ENCODE measurements at regions not wholly inside any gene's neighbourhood (a gene's known extent, or its start where the extent isn't known, plus 50 kb on each side); places are given as distances from the start of the nearest gene placed in this dataset.

DNA sequence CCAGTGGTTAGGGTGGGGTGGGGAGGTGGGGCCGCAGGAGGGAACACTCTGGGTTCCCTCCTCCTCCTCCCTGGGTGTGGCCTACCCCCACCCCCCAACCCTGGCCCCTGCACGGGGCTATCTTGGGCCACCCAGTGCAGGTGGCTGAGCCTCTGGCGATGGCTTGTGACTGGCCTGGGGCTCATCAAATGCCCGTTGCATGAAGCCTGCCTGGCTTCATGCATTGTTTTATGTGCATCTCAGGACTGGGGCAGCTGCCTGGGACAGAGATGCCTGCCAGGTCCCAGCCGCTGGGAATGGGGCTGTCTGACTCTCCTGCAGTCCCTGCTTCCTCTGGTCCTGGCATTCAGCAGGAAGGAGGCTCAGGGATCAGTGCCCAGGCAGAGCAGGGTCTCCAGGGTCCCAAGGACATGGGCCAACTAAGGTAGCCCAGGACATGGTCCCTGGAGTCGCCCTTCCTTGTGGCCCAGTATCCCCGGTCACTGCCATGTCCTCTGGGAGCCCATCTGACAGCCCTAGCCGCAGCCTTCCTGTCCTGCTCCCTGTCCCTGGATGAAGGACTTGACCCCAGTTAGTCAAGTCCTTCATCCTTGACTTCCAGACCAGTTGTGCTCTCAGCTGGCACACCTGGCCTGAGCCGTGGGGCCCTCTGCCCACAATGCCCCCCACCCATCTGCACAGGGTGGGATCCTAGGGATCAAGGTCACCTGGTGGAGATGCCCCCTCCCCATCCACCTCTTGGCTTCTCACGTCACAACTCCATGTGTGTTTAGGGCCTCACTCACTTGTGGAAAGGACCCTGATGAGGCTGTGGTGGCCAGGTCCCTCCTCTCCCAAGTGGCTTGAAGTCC lies 112.1 kb upstream of the FGF3 start:
- no peak for DNase-seq (ENCODE audit: low spot score)

DNA sequence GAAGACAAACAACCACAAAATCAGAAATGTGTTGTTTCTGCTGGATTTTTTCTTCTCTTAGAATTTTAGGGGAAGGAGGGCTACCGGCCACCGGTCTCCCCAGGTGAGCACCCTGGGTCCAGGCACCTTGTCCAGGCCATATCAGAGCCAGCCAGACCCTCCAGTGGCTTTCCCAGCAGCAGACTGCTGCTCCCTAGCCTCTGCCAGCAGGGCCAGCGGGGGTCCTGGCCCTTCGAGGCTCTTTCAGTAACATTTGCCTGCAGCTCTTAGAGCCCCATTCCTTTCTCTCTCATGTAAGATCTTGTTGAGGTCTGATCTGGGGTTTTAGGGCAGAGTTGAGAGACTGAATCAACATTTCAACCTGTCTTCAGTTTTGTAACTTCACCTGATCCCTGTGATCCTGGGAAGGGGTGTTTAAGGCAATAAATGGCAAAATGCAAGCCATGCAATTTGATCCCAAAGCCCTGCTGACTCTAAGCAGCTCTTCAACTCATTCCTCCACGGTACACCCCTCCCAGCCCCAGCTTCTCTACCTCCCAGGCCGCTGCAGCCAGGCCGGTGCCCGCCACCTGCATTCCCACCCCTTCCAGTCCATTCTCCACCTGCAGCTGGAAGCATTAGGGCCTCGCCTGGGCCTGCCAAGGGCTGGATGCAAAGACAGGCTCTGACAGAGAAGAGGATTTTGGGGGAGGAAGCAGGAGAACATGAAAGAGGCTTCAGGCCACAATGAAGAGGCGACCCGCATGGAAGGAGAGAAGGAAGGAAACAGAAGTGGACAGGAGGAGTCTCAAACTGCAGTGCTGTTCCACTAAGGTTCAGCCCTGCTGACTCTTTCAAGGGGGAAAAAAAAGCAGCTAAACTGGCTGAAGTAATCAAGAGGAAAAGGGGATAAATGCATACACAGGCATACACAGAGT lies 113.0 kb upstream of the FGF3 start:
- no peak for DNase-seq (ENCODE audit: low spot score)

DNA sequence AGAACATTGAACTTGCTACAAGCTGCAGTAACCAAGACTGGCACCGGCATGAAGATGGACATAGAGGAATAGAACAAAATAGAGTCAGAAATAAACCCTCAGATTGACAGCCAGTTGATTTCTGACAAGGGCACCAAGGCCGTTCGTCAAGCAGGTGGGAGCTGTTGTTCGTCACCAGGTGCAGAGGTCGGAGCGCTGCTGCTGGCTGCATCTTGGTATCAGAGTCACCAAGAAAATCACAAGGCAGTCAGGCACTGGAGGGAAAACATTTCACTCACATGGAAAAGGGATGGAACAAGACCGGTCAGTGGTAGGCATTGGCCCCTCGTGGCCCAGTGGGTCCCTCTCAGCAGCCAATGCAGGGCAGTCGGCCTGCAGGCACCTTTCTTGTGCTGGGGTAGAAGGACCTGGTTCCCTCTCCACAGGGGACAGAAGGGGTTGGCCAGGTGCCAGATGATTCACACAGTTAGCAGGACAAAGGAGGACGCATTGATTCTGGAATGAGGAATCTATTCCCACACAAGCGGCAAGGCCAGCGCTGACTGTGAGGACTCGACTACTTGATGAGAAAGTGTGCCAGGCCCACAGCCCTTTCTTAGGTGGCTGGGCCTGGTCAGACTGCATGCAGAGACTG lies 115.8 kb upstream of the FGF3 start:
- no peak for DNase-seq (ENCODE audit: low spot score)

DNA sequence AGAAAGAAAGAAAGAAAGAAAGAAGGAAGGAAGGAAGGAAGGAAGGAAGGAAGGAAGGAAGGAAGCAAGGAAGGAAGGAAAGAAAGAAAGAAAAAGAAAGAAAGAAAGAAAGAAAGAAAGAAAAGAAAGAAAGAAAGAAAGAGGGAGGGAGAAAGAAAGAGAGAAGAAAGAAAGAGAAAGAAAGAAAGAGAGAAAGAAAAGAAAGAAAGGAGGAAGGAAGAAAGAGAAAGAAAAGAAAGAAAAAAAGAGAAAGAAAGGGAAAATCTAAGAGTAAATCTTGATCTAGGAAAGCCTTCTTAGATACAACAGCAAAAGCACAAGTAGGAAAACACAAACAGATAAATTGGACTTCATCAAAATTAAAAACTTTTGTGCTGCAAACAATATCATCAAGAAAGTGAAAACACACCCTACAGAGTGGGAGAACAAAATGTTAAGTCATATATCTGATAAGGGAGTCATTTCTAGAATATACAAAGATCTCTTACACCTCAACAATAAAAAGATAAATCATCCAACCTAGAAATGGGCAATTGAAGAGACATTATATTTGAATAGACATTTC lies 116.8 kb upstream of the FGF3 start:
- no peak for DNase-seq (ENCODE audit: low spot score)

DNA sequence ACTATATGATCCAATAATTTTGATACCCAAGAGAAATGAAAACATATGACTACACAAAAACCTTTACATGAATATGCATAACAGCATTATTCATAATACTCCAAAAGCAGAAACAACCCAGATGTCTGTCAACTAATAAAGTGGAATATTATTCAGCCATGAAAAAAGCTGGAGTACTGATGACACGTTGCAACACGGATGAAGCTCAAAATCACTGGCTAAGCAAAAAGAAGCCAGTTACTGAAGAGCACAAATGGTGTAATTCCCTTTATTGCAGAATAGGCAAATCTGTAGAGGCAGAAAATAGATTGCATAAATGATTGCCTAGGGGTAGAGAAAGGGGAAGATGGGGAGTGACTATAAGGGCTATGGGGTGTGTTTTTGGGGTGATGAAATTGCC lies 117.6 kb upstream of the FGF3 start:
- no peak for DNase-seq (ENCODE audit: low spot score)

DNA sequence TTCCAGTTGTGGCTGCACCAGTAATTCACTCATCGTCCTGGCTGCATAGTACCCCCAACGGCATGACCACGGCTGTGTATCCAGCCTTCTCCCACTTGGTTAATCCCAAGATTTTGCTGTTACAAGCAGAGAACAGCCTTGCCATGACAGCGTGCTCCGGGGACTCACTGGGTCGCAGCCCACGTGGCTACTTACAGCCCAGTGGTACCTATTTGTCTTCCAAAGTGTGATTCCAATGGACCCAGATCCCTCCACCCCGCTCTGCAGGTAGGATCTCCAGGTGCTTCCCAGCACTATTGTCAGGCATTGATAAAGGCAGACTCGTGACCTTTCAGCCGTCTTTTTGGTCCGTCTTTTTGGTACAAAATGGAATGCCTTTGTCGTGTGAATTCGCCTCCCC lies 119.0 kb upstream of the FGF3 start:
- no peak for DNase-seq (ENCODE audit: low spot score)

DNA sequence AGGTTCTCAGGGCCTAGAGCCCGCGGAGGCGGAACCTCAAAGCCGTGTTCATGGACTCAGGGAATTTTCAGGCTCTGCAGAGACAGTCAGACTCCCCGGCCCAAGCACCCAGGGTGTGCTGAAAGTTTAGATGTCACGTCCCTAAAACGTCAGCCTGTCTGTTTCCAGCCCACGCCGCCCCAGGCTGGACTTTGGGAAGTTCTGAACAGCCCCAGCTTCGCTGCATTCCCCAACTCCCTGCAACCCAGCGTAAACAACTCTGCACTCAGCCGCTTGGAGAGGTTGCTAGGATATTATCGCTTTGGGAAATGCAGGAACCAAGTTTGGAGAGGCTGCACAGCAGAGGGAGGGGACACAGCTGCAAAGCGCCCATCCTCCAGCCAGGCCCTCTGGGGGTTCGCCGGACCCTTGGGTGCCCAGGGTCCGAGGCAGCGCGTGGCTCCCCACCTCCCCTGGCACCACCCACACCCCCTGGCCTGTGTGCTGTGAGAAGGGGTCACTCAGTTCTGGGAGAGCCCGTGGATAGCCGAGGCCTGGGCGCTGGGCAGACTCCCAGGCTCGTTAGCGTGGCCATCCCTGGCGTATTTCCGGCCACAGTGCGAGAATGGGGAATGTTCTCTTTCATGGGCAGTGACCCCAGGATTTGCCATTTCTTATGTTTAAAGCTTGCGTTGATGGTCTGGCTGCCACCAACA lies 120.5 kb upstream of the FGF3 start:
- DNase-seq (ENCODE audit: low spot score) = peak; percentile 98

DNA sequence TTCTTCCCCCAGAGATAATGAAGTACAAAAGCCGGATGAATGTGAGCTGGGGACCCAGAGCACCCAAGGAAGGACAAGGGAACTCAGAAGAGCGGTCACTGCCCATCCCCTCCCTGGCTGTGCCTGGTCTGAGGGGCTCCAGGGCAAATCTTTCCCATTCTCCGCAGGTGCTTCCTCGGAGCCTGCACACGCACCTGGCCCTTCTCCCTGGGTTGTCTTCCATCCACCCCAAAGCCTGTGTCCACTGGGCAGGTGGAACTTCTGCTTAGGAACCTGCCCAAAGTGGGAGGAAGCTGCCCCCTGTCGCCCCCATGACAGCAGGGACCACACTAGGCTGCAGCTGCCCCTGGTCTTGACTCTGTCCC lies 121.0 kb upstream of the FGF3 start:
- no peak for DNase-seq (ENCODE audit: low spot score)

DNA sequence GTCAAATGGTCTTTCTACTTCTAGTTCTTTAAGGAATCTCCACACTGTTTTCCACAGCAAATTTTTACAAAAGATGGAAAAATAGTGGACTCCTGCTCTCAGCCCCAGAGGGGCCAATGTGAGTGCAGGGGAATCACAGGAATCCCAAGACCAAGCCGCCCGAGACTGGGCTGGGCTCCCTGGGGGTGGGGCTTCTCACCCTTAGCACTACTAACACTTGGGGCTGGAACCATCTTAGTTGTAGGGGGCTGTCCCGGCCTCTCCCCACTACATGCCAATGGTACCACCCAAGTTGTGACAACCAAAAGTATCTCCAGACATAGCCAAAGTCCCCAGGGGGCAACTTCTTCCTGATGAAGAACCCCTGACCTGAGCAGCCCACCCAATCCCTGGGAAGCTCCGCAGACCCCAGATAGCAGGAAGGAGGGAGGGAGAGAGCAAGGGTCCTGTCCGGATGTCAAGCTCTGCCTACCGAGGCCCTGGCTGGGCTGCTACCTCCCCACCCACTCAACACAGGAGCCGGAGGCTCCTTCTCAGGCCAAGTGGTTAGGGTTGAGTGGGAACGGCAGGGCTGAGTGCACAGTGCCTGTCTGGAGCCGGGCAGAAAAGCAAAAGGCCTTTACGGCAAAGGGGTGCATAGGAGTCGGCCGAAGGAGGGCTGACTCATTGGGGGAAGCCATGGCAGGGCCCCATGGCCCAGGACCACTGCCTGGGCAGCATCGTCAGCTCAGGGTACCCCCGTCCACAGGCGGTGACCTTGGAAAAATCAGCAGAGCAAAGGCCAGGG lies 122.5 kb upstream of the FGF3 start:
- no peak for DNase-seq (ENCODE audit: low spot score)

DNA sequence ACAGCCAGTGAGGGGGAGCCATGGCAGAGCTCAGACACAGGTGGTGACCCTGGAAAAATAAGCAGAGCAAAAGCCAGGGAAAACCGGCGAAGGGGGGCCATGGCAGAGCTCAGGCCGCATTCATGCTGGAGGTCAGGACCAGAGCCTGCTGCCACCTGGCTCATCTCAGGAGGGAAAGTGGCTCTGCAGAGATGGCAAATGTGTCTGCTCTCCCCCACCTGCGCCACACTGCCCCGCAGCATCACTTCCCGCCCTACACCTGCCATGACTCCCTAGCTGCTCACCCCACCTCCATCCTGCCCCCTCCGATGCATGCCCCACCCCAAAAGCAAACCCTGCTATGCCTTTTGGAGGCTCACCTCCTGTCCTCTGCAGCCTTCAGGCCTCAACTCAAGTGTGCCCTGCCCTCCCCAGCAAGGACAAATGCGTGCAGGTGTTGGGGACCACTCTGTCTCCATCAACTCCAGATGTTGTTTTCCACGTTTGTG lies 123.2 kb upstream of the FGF3 start:
- no peak for DNase-seq (ENCODE audit: low spot score)

DNA sequence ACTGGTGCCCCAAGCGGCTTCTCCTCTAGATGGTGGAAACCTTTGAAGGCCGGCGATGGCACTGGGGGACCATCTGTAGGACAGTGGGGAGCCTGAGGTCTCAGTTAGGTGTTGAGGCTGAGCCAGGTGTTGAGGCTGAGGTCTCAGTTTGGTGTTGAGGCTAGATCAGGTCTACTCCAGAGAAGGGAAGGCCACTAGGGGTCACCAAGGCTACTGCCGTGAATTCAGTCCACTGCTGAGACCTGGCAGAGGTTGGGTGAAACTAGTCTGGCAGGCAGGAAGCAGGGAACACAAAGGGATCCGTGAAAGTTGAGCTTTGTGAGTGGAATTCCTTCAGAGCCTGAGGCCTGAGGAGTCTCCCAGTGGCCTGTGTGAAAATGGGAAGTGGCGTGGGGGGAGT lies 123.8 kb upstream of the FGF3 start:
- DNase-seq (ENCODE audit: low spot score) = no peak

DNA sequence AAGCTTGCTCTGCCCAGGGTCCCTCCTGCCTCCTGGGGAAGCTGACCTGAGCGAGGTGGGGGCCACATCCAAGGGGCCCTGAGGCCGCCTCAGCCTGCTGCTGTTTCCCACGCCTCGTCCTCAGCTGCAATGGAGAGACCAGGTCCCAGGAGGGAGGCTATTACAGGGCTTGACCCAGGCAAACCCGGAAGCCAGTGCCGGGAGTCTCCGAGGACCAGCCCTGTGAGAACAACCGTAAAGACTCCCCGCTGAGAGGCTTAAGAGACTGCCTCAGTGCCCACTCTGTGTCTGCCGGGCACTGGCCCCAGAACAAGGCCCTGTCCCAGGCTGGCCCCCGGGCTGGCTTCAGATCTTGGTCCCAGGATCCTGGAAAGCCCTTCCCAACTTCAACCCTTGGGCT lies 124.3 kb upstream of the FGF3 start:
- DNase-seq (ENCODE audit: low spot score) = no peak

DNA sequence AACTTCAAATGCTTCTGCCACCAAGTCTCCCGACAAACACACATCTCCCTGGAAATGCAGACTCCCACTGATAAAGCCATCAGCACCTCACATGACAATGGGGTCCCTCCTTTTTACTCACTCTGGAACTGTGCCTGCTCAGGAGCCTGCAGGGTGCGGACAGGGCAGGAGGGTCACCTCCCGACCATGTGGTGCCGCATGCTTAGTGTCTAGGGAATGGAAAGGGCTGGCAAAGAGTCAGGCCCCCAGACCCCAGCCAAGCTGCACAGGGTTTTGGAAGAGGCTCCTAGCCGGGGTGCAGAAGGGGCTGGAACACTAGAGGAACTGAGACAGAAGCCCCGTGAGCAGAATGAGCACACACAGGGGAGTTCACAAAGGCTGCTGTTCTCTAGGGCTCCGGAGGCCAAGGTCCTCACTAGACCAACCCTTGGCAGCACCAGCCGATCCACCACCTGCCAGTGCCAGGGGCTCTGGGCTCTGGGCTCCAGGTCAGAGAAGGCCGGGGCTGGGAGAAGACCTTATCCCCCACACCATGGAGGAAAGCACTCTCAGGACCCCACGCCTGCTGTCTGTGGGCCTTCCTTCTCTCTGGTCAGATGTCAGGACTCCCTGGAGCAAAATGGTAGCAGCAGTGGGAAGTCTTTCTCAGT lies 125.1 kb upstream of the FGF3 start:
- no peak for DNase-seq (ENCODE audit: low spot score)

DNA sequence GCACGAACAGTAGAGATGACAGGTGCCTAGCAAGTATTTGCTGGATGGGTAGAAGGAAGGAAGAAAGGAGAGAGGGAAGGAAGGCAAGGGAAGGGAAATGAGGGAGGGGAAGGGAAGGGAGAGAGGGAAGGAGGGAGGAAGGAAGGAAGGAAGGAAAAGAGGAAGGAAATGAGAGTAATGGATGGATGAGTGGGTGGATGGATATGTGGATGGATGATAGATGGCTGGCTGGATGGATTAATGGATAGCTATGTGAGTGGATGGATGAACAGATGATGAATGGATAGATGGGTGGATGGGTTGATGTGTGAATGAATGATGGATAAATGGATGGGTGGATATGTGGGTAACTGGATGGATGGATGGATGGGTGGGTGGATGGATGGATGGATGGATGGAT lies 125.9 kb upstream of the FGF3 start:
- no peak for DNase-seq (ENCODE audit: low spot score)

DNA sequence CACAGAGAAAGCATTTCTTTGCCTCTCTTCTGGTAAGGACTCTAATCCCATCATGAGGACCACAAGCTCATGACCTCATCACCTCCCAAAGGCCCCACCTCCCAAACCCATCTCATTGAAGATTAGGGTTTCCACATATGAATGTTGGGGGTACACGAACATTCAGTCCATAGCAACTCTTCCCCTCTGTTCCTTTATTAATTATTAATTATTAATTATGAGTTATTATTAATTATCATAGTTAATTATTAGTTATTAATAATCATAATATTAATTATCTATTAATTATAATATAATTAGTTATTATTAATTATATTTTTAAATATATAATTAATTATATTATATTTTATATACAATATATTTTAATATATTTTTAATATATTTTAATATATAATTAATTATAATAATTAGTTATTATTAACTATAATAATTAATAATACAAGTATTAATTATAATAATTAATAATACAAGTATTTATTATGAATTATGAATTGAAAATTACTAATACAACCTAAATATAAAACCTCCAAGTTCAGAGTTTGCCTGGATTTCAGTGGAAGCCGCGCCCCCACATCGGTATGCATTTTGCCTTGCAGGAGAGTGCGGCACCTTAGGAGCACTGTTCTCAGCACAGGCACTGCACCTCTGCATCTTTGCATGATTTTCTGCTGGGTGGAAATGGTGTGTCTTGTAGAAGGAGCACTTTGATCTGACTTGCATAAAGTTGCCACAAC lies 128.0 kb upstream of the FGF3 start:
- no peak for DNase-seq (ENCODE audit: low spot score)

DNA sequence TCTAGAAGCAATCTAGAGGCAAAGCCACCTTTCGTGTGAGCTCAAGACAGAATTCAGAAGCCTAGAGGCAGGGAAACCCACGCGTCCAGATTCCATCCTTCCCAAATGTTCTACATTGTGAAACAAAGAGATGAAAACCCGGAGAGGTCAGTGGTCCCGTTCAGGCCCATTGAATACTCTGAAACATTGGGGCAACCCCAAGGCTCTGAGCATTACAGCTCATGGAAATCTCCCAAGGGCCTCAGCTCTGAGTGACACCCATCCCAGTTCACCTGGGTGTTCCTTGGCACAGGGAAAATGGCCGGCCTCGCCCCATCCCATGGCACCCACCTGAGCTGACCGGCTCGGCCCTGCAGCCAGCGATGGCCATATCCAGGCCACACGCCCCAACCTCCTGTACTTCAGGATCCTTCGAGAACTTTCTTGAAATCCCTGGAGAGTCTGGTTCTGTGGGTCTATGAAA lies 128.6 kb upstream of the FGF3 start:
- DNase-seq (ENCODE audit: low spot score) = no peak

DNA sequence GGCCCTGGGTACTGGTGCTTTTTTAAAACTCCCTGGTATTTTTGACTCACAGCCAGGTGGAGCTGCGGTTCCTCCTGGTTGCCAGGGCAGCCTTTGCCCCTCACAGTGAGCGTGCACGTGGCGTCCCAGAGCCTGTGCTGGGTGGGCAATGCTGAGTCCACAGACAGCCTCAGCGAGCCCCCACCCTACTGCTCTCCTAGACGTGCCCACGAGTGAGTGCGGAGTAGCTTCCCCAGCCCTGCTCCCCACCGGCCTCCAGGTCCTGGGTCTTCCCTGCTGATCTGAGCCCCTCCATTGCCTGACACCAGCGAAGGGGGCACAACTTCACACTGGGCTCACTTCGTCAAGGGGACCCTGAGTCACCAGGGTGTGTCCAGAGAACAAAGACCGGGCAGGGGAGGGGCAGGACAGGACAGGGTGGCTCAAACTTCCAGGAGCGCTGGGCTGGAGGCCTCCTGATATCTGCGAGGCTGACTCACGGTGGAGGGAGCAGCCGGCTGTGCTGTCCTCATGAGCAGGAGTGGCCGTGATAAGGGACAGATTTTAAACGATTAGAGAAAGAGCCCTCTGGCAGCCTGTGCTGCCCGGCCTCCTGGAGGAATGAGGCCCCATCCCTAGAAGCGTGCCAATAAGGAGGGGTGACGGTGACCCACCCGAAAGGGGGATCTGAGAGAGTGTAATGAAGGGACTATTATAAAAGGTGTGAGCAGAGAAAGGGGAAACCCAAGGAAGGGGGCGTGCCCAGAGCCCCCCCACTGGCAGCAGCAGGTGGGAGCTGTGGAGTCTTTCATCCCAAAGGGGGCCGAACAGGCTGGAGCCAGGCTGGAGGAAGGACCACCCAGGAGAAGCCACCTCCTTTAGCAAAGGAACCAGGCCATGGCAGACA lies 129.3 kb upstream of the FGF3 start:
- peak; percentile 63 for DNase-seq (ENCODE audit: low spot score)

DNA sequence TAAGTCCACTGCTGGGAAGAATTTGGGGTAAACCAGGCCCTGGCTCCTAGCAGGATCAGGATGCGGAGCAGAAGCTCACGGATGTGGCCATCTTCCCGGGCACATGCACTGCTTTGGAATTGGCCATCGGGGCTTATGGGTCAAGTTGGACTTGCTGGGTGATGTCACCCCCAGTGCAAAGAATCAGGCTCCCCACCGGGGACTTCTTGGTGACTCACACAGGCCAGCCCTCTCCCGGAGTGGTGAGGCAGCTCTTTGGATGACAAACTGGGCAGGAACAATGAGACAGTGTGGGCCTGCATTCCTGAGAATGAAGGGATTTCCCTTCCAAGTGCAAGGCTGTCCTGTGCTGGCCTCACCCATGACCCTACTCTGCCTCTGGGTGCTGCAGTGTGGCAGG lies 128.8 kb upstream of the ANO1 start:
- DNase-seq (ENCODE audit: low spot score) = no peak
